GM21447 (cell line): ENCODE measurements at regions not wholly inside any gene's neighbourhood (a gene's known extent, or its start where the extent isn't known, plus 50 kb on each side); places are given as distances from the start of the nearest gene placed in this dataset.
A peak's percentile ranks its signal among the peaks of the same experiment; 100 is the strongest.
"Not testable (repeated sequence)": the region's sequence is repeated elsewhere in the genome, so short reads cannot be mapped to it uniquely, and the experiment has no call there.

Source experiments
- ATAC-seq: cut with Tn5 transposase; IDR thresholded peaks from one replicate; pipeline ENCODE4 v1.9.1; 2021; ENCODE audit not compliant: unreplicated experiment

GRCh38 chr18:51520676-51521180, 323.2 kb upstream of the MEX3C start:
- ATAC-seq = no peak

- ATAC-seq = no peak
Observed at GRCh38 chr18:51522338-51522737, 324.9 kb upstream of the MEX3C start.

- ATAC-seq = no peak
Observed at GRCh38 chr18:51522821-51523220, 325.3 kb upstream of the MEX3C start.

GRCh38 chr18:51523671-51524070, 326.2 kb upstream of the MEX3C start:
- ATAC-seq = no peak

GRCh38 chr18:51525453-51526225, 328.2 kb upstream of the MEX3C start:
- ATAC-seq = no peak

GRCh38 chr18:51527826-51528225, 330.3 kb upstream of the MEX3C start:
- ATAC-seq = no peak

GRCh38 chr18:51531501-51531900, 334.0 kb upstream of the MEX3C start:
- no peak for ATAC-seq

GRCh38 chr18:51537487-51537886, 340.0 kb upstream of the MEX3C start:
- peak; percentile 81 for ATAC-seq

GRCh38 chr18:51540562-51540961, 343.1 kb upstream of the MEX3C start:
- ATAC-seq = no peak

- no peak for ATAC-seq
Observed at GRCh38 chr18:51541230-51541629, 343.7 kb upstream of the MEX3C start.

GRCh38 chr18:51543658-51544155, 346.2 kb upstream of the MEX3C start:
- ATAC-seq = no peak

GRCh38 chr18:51545446-51545845, 348.0 kb upstream of the MEX3C start:
- ATAC-seq = no peak

GRCh38 chr18:51559198-51559901, 361.9 kb upstream of the MEX3C start:
- ATAC-seq = no peak

- ATAC-seq = no peak
Observed at GRCh38 chr18:51559902-51560287, 362.4 kb upstream of the MEX3C start.

GRCh38 chr18:51561821-51562220, 364.3 kb upstream of the MEX3C start:
- no peak for ATAC-seq

- ATAC-seq = no peak
Observed at GRCh38 chr18:51562866-51563265, 365.4 kb upstream of the MEX3C start.

GRCh38 chr18:51563396-51563795, 365.9 kb upstream of the MEX3C start:
- no peak for ATAC-seq

- ATAC-seq = no peak
Observed at GRCh38 chr18:51568151-51568550, 370.7 kb upstream of the MEX3C start.

- ATAC-seq = no peak
Observed at GRCh38 chr18:51569153-51569552, 371.7 kb upstream of the MEX3C start.

- ATAC-seq = no peak
Observed at GRCh38 chr18:51569561-51569960, 372.1 kb upstream of the MEX3C start.

- not testable (repeated sequence) for ATAC-seq
Observed at GRCh38 chr18:51570071-51570470, 372.6 kb upstream of the MEX3C start.

- not testable (repeated sequence) for ATAC-seq
Observed at GRCh38 chr18:51573886-51574285, 376.4 kb upstream of the MEX3C start.
